H9 (cell line): ENCODE measurements at regions not wholly inside any gene's neighbourhood (a gene's known extent, or its start where the extent isn't known, plus 50 kb on each side); places are given as distances from the start of the nearest gene placed in this dataset.

Experiments used
- DNase-seq: peaks from one replicate; pipeline ENCODE4 v3.0.0-alpha.2; 2017
- H2AFZ ChIP-seq: one replicate; pipeline ENCODE4 v1.6.1; 2013; ENCODE audit warnings: mild to moderate bottlenecking, low read length, control low read depth, moderate library complexity
- H2AK5ac ChIP-seq: 2 replicates; pipeline ENCODE4 v1.6.1; 2013; ENCODE audit warnings: low read length, control low read depth, mixed read lengths; ENCODE audit not compliant: insufficient read length
- H2BK120ac ChIP-seq: one replicate; pipeline ENCODE4 v1.6.1; 2013; ENCODE audit warnings: low read depth, mild to moderate bottlenecking, low read length, control low read depth, inconsistent platforms; ENCODE audit not compliant: poor library complexity, severe bottlenecking
- H2BK12ac ChIP-seq: 2 replicates; pipeline ENCODE4 v1.6.1; 2013; ENCODE audit warnings: low read length, control low read depth, mixed read lengths, low read depth; ENCODE audit not compliant: insufficient read length
- H2BK15ac ChIP-seq: 2 replicates; pipeline ENCODE4 v1.6.1; 2013; ENCODE audit warnings: low read depth, low read length, control low read depth
- H2BK20ac ChIP-seq: one replicate; pipeline ENCODE4 v1.6.1; 2013; ENCODE audit warnings: low read depth, mild to moderate bottlenecking, low read length, control low read depth, inconsistent platforms; ENCODE audit not compliant: poor library complexity, severe bottlenecking
- H2BK5ac ChIP-seq: 2 replicates; pipeline ENCODE4 v1.6.1; 2013; ENCODE audit warnings: low read length, control low read depth, mixed read lengths; ENCODE audit not compliant: insufficient read length
- H3K14ac ChIP-seq: 2 replicates; pipeline ENCODE4 v1.6.1; 2013; ENCODE audit warnings: low read length, control low read depth; ENCODE audit not compliant: insufficient read depth
- H3K18ac ChIP-seq: 2 replicates; pipeline ENCODE4 v1.6.1; 2013; ENCODE audit warnings: low read depth, mild to moderate bottlenecking, mixed read lengths, low read length, control low read depth; ENCODE audit not compliant: insufficient read length
- H3K23ac ChIP-seq: 2 replicates; pipeline ENCODE4 v1.6.1; 2013; ENCODE audit warnings: low read length, control low read depth, mixed read lengths, low read depth; ENCODE audit not compliant: insufficient read length
- H3K23me2 ChIP-seq: 2 replicates; pipeline ENCODE4 v1.6.1; 2013; ENCODE audit warnings: low read depth, mild to moderate bottlenecking, mixed read lengths, low read length, control low read depth; ENCODE audit not compliant: insufficient read length, poor library complexity, severe bottlenecking
- H3K27ac ChIP-seq: 2 replicates; pipeline ENCODE4 v1.5.1; 2013; ENCODE audit warnings: low read length, control low read depth, mixed read lengths, low read depth; ENCODE audit not compliant: insufficient read length
- H3K27me3 ChIP-seq: 2 replicates; pipeline ENCODE4 v1.6.1; 2013; ENCODE audit warnings: low read length, control low read depth, inconsistent platforms; ENCODE audit not compliant: insufficient read depth
- H3K4ac ChIP-seq: 2 replicates; pipeline ENCODE4 v1.6.1; 2013; ENCODE audit warnings: low read depth, mild to moderate bottlenecking, control low read depth, inconsistent platforms, low read length, moderate library complexity
- H3K4me1 ChIP-seq: 2 replicates; pipeline ENCODE4 v1.6.1; 2013; ENCODE audit warnings: low read length, control low read depth, inconsistent platforms; ENCODE audit not compliant: insufficient read depth
- H3K4me2 ChIP-seq: 2 replicates; pipeline ENCODE4 v1.6.1; 2013; ENCODE audit warnings: low read length, control low read depth, mixed read lengths; ENCODE audit not compliant: insufficient read length, insufficient read depth
- H3K56ac ChIP-seq: 2 replicates; pipeline ENCODE4 v1.6.1; 2013; ENCODE audit warnings: low read depth, mild to moderate bottlenecking, mixed read lengths, low read length, control low read depth; ENCODE audit not compliant: insufficient read length
- H3K79me1 ChIP-seq: 2 replicates; pipeline ENCODE4 v1.6.1; 2013; ENCODE audit warnings: low read depth, mild to moderate bottlenecking, moderate library complexity, low read length, control low read depth, inconsistent platforms; ENCODE audit not compliant: insufficient read depth, poor library complexity, severe bottlenecking
- H3K79me2 ChIP-seq: 2 replicates; pipeline ENCODE4 v1.6.1; 2013; ENCODE audit warnings: low read length, control low read depth, inconsistent platforms; ENCODE audit not compliant: insufficient read depth
- H3K9ac ChIP-seq: 2 replicates; pipeline ENCODE4 v1.6.1; 2013; ENCODE audit warnings: low read length, control low read depth, mixed read lengths; ENCODE audit not compliant: insufficient read length; ENCODE audit errors: extremely low read depth
- H3K9me3 ChIP-seq: one replicate; pipeline ENCODE4 v1.6.1; 2013; ENCODE audit warnings: low read depth, low read length, inconsistent platforms; ENCODE audit not compliant: control insufficient read depth
- H3T11ph ChIP-seq: one replicate; pipeline ENCODE4 v1.6.1; 2013; ENCODE audit warnings: mild to moderate bottlenecking, low read length, control low read depth, inconsistent platforms
- H4K20me1 ChIP-seq: one replicate; pipeline ENCODE4 v1.6.1; 2013; ENCODE audit not compliant: control insufficient read depth, insufficient read length, insufficient read depth
- H4K5ac ChIP-seq: 2 replicates; pipeline ENCODE4 v1.6.1; 2013; ENCODE audit warnings: low read depth, mild to moderate bottlenecking, mixed read lengths, low read length, control low read depth; ENCODE audit not compliant: insufficient read length
- H4K8ac ChIP-seq: replicated peaks from 2 replicates; pipeline ENCODE4 v1.6.1; 2013; ENCODE audit warnings: low read length, control low read depth, mixed read lengths, low read depth; ENCODE audit not compliant: insufficient read length
- H4K91ac ChIP-seq: 2 replicates; pipeline ENCODE4 v1.6.1; 2013; ENCODE audit warnings: low read depth, mild to moderate bottlenecking, moderate library complexity, mixed read lengths, low read length, control low read depth; ENCODE audit not compliant: insufficient read length
- H3K27ac Mint-ChIP-seq, 3 experiments: 2 replicates in 2 of 3; 3 replicates in 1 of 3; pipeline ENCODE4 v1.8.0; 2020 to 2021; ENCODE audit warnings: mixed read lengths in 3 of 3, mild to moderate bottlenecking in 1 of 3, moderate library complexity in 1 of 3
- H3K27me3 Mint-ChIP-seq: 2 replicates; pipeline ENCODE4 v1.8.0; 2021; ENCODE audit warnings: low read depth, mild to moderate bottlenecking, moderate library complexity, mixed read lengths
- H3K36me3 Mint-ChIP-seq, 3 experiments: 2 replicates in 2 of 3; 3 replicates in 1 of 3; pipeline ENCODE4 v1.8.0; 2020 to 2021; ENCODE audit warnings: low read depth in 3 of 3, mixed read lengths in 3 of 3; ENCODE audit not compliant: insufficient read depth in 1 of 3
- H3K4me1 Mint-ChIP-seq, 2 experiments: 2 replicates each; pipeline ENCODE4 v1.8.0; 2020; ENCODE audit warnings: mixed read lengths in 2 of 2
- H3K4me3 Mint-ChIP-seq, 2 experiments: 2 replicates in 1 of 2; 3 replicates in 1 of 2; pipeline ENCODE4 v1.8.0; 2020 to 2021; ENCODE audit warnings: mild to moderate bottlenecking in 2 of 2, mixed read lengths in 2 of 2, moderate library complexity in 1 of 2
- H3K9me3 Mint-ChIP-seq, 2 experiments: 2 replicates in 1 of 2; 3 replicates in 1 of 2; pipeline ENCODE4 v1.8.0; 2020; ENCODE audit warnings: mild to moderate bottlenecking in 2 of 2, mixed read lengths in 2 of 2, moderate library complexity in 1 of 2
- CTCF ChIP-seq: fragments of 200-600 bp; sonication (generic); conservative IDR thresholded peaks from 3 replicates; pipeline ENCODE4 v1.8.0; 2021; ENCODE audit warnings: antibody characterized with exemption, mild to moderate bottlenecking
- WGBS: extraction: QIAGEN DNeasy Blood & Tissue Kit; methylation state at CpG from one replicate; pipeline ENCODE4 v1.1.7; 2013; ENCODE audit warnings: missing lambda C conversion rate, low lambda C conversion rate, mixed read lengths; ENCODE audit not compliant: insufficient read length; ENCODE audit errors: extremely low coverage; 5-methylcytosine and 5-hydroxymethylcytosine counted together

GRCh38 chr1:224864006-224864405, 65.5 kb upstream of the DNAH14 start:
- Histone ChIP-seq H3K27ac (no peak overlapping the region), H3K4me1 (no peaks in the 10 kb centered on the region), H2BK120ac (no peak overlapping the region), H3K4me2 (no peak overlapping the region), H3K9me3 (no peaks in the 10 kb centered on the region), H3K4ac (no peak overlapping the region), H3K79me2 (no peaks in the 10 kb centered on the region), H3K23me2 (no peaks in the 10 kb centered on the region), H2AFZ (no peak overlapping the region), H2BK15ac (no peak overlapping the region), H2AK5ac (no peak overlapping the region), H4K91ac (no peak overlapping the region), H3K23ac (no peak overlapping the region), H2BK20ac (no peak overlapping the region), H3K56ac (no peak overlapping the region), H3K14ac (no peak overlapping the region), H2BK5ac (no peak overlapping the region), H2BK12ac (no peak overlapping the region), H3K27me3 (no peaks in the 10 kb centered on the region), H3K9ac (no peak overlapping the region), H4K8ac (no peak overlapping the region), H3K79me1 (no peaks in the 10 kb centered on the region), H3K18ac (no peak overlapping the region), H4K5ac (no peak overlapping the region), H4K20me1 (no peaks in the 10 kb centered on the region), H3T11ph (no peak overlapping the region)
- H3K4me3 Mint-ChIP-seq: no peak overlapping the region
- H3K9me3 Mint-ChIP-seq: peaks cover 3 to 8% of the 10 kb centered on the region in 2 experiments; a peak in 4 of 5 replicates
- H3K4me1 Mint-ChIP-seq: peaks cover 3 to 4% of the 10 kb centered on the region in 2 experiments; a peak in 2 of 4 replicates
- no peak for DNase-seq
- WGBS: no CpG with 5 or more reads among the region's 2 CpGs
- no peaks in the 10 kb centered on the region; the same call in 1 of the 2 replicates for H3K27me3 Mint-ChIP-seq
- peaks cover 0 to 2% (median 0%) of the 10 kb centered on the region in 3 experiments; a peak in 2 of 7 replicates for H3K36me3 Mint-ChIP-seq
- no peak for TF ChIP-seq CTCF
- no peak overlapping the region for H3K27ac Mint-ChIP-seq
